Gastrocnemius medialis (tissue), 4 donors: ENCODE measurements at regions not wholly inside any gene's neighbourhood (a gene's known extent, or its start where the extent isn't known, plus 50 kb on each side); places are given as distances from the start of the nearest gene placed in this dataset.

Experiments
- CTCF ChIP-seq, 5 experiments: fragments of 450-650 bp in 3 of 5; fragments of 200-600 bp in 2 of 5; sonication (generic) in 2 of 5; IDR thresholded peaks in 4 of 5; conservative IDR thresholded peaks in 1 of 5; 1 replicate in 4 of 5; 2 replicates in 1 of 5; pipeline ENCODE4 v1.5.1; 2016 to 2019; ENCODE audit warnings: antibody characterized with exemption in 5 of 5, mild to moderate bottlenecking in 3 of 5, moderate library complexity in 3 of 5
- POLR2A ChIP-seq, 2 donors: fragments of 450-650 bp; IDR thresholded peaks; one replicate each; pipeline ENCODE4 v1.6.1; 2017; ENCODE audit warnings: antibody characterized with exemption in 2 of 2, mild to moderate bottlenecking in 2 of 2, moderate library complexity in 2 of 2

- TF ChIP-seq CTCF (IDR thresholded peaks at IDR 0.05 in 4 of 5, conservative IDR thresholded peaks at IDR 0.05 in 1 of 5) (no peak), POLR2A (IDR thresholded peaks at IDR 0.05) (no peak)
Observed at GRCh38 chr7:52074071-52074470, 757.5 kb upstream of the COBL start.
